SIG-M5 treated with dmso at 0.1 percent for 504 hours (cell line): ENCODE measurements at regions not wholly inside any gene's neighbourhood (a gene's known extent, or its start where the extent isn't known, plus 50 kb on each side); places are given as distances from the start of the nearest gene placed in this dataset.
A peak's percentile ranks its signal among the peaks of the same experiment; 100 is the strongest.
"Not testable (repeated sequence)": the region's sequence is repeated elsewhere in the genome, so short reads cannot be mapped to it uniquely, and the experiment has no call there.

Experiments
- DNase-seq: peaks from one replicate; lab custom pipeline; 2025; ENCODE audit not compliant: unreplicated experiment; lab: John Stamatoyannopoulos, UW

DNA sequence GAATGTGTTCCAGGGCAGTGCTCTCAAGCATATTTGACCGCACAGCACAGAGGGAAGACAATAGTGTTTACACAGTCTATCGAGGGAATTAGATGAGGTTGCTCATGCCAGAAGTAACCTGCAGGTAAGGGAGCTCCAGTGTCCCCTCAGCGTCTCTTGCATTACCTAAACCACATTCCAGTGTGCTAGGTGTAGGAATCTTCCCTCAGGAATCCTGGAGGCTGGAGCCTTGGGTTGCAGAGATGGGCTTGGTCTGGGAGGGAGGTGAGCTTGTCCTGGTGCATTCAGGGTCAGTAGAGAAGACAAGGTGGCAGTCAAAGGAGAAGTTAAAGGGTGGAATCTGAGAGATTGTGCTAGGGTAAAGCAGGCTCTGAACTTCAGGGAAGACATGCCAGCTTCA, 56.3 kb downstream of the SOX14 start:
- DNase-seq = no peak

GRCh38 chr3:137835096-137835495, 71.0 kb downstream of the SOX14 start:
- no peak for DNase-seq

GRCh38 chr3:137845194-137845593, 81.1 kb downstream of the SOX14 start:
- no peak for DNase-seq

GRCh38 chr3:137845666-137846065, 81.6 kb downstream of the SOX14 start:
- DNase-seq = no peak

DNA sequence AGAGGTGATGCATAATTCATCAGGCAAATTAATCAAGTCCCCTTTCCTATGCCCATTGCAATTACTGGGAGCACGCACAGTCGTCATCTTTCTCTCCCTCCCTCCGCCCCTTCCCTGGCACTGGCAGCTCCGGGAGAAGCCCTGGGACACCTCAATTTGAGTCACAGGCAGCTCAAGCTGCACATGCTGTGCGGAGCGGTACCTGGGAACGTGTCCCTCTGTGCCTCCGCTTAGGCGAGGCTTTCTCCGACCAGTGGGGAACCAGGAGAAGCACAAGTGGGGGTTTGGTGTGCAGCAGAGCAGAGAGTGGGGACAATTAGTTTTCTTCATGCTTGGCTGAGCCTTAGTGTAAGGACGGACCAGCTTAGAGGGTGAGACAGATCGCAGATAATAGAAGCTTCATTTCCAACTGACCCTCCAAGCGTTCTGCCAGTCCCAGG, 88.3 kb downstream of the SOX14 start:
- DNase-seq = no peak

GRCh38 chr3:137854533-137855261, 90.6 kb downstream of the SOX14 start:
- DNase-seq = no peak

- DNase-seq = no peak
Measured at GRCh38 chr3:137866001-137866400, 101.9 kb downstream of the SOX14 start.

GRCh38 chr3:137866933-137867332, 102.8 kb downstream of the SOX14 start:
- DNase-seq = no peak

GRCh38 chr3:137867611-137868010, 103.5 kb downstream of the SOX14 start:
- DNase-seq = no peak

DNA sequence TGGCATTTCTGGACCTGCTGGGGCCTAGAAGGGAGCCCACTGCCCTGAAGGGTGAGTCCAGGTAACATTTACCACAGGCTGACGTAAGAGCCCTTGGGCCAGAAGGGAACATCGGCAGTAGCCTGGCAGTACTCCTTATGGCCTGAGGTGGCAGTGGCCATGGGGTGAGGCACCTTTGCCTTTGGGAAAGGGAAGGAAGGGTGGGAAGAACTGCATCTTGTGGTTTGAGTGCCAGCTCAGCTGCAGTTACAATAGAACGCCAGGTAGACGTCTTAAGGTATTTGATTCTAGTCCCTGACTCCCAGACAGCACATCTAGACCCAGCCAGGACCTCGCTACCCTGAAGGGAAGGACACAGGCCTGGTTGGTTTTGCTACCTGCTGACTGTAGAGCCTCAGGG, 104.9 kb downstream of the SOX14 start:
- DNase-seq = no peak

GRCh38 chr3:137872589-137872988, 108.5 kb downstream of the SOX14 start:
- DNase-seq = not testable (repeated sequence)

GRCh38 chr3:137896842-137897241, 113.1 kb upstream of the CLDN18 start:
- not testable (repeated sequence) for DNase-seq

DNA sequence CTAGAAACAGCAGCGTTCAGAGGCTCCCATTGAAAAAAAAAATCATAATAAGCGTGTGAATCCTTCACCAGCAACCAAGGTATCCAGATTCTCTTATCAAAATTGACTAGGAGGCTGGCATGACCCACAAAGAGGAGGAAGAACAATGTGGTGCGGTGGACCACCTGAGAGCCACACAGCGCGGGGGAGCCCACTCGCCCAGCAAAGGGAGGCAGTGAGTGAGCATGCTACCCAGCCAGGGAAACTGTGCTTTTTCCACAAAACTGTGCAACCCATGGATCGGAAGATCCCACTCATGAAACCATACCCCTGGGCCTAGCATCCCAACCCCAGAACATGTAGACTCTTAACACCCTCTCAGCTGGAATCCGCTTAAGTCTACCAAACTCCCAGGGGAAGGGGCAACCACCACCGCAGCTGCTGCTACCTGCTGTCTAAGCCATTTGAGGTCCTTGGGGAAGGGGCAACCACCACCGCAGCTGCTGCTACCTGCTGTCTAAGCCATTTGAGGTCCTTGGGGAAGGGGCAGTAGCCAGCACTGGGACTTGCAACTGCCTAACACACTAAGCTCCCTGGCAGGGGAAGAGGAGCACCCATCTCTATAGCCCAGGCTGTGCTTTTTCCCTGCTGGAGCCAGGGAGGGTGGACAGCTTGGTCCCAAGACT, 102.8 kb upstream of the CLDN18 start:
- DNase-seq = no peak

DNA sequence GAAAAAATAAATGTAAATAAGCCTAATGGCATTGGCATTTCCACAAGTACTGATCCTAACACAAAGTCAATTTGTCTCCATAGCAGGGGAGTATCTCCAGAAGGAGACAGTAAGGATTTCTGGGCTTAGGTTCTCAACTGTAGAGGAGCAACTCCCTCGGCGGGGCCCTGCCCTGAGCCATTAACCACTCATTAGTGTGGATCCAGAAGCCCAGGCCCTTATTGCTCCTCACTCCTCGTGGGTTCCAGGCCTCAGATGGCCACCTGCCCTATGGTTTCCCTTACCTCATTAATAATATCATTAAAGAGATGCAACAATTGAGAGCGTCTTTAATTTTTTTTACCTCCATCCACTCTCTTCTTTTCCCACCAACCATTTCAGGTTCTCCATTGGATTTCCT, 85.3 kb upstream of the CLDN18 start:
- no peak for DNase-seq

GRCh38 chr3:137925080-137925479, 84.9 kb upstream of the CLDN18 start:
- DNase-seq = no peak

DNA sequence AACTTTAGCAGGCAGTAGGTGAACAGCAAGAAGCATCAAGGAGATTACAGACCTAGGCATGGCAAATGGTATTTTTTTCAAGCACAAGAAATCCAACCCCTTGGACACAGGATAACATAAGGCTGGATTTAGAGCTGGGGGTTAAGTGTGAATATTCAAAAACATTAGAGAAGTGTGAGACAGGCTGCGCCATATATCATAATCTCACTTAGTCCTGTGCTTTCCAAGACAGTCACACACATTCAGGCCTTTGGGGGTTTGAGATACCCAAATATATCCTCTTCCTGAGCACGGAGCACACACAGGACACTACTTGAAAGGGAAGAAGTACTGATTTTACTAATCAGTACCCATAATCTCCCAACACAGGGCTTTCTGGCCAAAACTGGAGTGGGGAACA, 83.0 kb upstream of the CLDN18 start:
- no peak for DNase-seq

DNA sequence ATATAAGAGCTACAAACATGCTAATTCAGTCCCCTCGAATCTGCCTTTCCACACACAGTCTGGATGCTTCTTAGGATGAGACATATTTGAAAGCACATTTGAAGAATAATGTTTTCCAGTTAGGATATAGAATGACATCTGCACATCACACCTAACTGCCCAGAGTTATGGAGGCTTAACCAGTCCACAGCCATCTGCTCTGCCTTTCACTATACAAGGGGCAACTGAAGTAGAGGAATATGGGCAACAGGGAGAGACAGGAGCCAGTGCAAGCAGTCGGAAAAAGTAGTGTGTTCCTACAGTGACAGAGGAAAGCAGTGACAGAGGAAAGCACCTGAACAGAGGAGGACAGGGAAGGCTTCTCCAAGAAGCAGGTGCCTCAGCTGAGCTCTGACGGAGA, 79.0 kb upstream of the CLDN18 start:
- no peak for DNase-seq

DNA sequence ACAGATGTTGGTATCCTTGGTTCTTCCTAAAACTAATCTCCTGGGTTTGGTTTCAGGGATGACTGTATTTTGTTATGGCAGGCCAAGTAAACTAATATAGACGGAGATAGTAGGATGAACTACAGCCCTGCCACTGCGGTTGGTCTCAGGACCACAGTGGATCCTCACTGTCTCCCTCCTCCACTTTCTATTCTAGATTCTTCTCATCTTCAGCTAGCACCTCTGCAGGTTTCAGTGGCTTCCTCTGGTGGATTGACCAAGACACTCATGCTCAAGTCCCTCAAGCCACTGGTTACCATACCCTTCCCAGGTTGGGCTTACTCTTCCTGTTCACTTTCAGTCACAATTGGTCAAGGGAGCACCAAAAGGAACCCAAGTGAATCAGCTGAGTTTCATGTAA, 71.1 kb upstream of the CLDN18 start:
- DNase-seq = no peak

DNA sequence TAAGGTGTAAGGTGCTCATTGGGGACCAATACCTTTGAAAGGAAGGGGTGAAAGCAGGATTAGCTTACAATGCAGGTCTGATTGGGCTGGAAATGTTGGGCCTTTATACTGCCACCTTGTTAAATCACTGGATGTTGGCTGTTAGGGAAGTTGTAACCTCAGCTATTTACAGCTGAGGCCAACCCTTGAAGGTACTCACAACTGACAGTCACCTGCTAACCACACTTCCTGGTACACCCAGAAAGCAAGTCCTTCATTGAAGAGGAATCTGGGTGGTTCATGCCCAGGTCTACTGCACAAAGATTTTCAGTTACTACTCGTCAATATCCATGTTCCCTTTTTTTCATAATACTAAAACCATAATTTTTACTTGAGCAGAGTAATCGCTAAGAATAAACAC, 65.4 kb upstream of the CLDN18 start:
- DNase-seq = no peak

- DNase-seq = peak; percentile 72
Measured at GRCh38 chr3:137946356-137946973, 63.5 kb upstream of the CLDN18 start.

DNA sequence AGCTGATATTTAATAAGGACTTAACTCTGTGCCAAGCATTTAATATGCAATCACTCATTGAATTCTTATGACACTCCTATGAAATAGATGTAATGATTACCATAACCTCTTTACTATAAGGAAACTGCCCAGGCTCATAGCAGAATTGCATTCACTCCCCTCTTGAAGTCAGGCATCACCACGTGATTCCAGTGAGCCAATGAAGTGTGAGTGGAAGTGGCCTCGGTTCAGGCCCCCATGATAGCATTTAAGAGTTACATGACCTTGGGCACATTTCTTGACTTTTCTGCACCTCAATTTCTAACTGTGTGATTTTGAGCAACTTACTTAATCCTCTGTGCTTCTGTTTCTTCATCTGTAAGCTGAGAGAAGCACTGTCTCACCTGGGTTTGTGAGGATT, 62.8 kb upstream of the CLDN18 start:
- DNase-seq = no peak

DNA sequence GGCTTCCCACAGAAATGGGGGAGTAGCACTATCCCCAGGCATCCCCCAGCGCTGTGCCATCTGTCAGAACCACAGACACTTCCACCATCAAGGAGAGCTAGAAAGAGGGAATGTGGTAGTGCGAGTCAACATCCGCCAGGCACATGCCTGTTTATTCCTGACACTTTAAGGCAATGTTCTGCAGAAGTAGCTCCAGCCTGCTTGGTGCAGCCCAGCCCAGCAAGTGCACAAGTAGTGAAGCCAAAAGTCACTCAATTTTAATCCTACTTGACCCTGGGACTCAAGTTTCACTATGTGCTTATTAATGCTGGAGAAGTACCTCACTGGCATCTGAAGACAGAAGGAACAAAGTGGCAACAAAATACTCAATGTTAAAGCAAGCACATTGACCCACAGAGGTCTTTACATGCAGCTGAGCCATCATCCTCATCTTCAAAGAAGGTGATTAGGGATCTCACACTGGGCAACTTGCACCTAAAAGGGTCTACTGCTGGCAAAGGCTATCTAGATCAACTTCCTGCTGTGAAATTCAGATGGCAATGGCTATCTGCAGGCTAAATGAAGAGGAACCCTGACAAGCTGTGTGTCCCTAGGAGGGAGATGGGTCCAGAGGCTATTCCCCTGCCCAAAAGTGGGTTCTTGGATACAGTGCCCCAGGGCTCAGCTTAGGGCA, 61.4 kb upstream of the CLDN18 start:
- no peak for DNase-seq
